H1 (cell line): ENCODE measurements at regions not wholly inside any gene's neighbourhood (a gene's known extent, or its start where the extent isn't known, plus 50 kb on each side); places are given as distances from the start of the nearest gene placed in this dataset.

Source experiments
- SP2 ChIP-seq: IDR thresholded peaks from 2 replicates; pipeline ENCODE4 v1.6.1; 2012; ENCODE audit warnings: mild to moderate bottlenecking, low read length, inconsistent platforms
- TF ChIP-seq, protein P1 (sequence below): fragments of 300-600 bp; sonication (generic); IDR thresholded peaks from 2 replicates; pipeline ENCODE4 v1.7.1; 2012; ENCODE audit warnings: low read length, moderate library complexity, mild to moderate bottlenecking, inconsistent platforms; ENCODE audit not compliant: insufficient replicate concordance

DNA sequence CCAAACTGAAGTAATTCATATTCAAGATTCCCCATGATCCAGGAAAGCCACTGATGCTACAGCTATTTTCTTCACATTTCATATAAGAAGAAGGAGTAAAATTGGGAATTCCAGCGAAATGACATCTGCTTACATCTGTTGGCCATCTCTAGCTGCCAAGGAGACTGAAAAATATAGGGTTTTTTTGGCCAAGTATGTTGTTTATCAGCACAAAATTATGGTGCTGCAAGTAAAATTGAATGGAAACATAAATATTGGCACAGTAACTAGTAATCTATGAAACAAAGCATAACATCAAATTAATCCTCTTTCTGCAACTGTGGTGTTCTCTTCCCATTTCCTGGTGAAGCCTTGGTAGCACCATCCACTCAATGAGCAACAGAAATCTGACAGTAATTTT lies 649.5 kb upstream of the ZNF804A start (continued):
- TF ChIP-seq, protein P1, sequence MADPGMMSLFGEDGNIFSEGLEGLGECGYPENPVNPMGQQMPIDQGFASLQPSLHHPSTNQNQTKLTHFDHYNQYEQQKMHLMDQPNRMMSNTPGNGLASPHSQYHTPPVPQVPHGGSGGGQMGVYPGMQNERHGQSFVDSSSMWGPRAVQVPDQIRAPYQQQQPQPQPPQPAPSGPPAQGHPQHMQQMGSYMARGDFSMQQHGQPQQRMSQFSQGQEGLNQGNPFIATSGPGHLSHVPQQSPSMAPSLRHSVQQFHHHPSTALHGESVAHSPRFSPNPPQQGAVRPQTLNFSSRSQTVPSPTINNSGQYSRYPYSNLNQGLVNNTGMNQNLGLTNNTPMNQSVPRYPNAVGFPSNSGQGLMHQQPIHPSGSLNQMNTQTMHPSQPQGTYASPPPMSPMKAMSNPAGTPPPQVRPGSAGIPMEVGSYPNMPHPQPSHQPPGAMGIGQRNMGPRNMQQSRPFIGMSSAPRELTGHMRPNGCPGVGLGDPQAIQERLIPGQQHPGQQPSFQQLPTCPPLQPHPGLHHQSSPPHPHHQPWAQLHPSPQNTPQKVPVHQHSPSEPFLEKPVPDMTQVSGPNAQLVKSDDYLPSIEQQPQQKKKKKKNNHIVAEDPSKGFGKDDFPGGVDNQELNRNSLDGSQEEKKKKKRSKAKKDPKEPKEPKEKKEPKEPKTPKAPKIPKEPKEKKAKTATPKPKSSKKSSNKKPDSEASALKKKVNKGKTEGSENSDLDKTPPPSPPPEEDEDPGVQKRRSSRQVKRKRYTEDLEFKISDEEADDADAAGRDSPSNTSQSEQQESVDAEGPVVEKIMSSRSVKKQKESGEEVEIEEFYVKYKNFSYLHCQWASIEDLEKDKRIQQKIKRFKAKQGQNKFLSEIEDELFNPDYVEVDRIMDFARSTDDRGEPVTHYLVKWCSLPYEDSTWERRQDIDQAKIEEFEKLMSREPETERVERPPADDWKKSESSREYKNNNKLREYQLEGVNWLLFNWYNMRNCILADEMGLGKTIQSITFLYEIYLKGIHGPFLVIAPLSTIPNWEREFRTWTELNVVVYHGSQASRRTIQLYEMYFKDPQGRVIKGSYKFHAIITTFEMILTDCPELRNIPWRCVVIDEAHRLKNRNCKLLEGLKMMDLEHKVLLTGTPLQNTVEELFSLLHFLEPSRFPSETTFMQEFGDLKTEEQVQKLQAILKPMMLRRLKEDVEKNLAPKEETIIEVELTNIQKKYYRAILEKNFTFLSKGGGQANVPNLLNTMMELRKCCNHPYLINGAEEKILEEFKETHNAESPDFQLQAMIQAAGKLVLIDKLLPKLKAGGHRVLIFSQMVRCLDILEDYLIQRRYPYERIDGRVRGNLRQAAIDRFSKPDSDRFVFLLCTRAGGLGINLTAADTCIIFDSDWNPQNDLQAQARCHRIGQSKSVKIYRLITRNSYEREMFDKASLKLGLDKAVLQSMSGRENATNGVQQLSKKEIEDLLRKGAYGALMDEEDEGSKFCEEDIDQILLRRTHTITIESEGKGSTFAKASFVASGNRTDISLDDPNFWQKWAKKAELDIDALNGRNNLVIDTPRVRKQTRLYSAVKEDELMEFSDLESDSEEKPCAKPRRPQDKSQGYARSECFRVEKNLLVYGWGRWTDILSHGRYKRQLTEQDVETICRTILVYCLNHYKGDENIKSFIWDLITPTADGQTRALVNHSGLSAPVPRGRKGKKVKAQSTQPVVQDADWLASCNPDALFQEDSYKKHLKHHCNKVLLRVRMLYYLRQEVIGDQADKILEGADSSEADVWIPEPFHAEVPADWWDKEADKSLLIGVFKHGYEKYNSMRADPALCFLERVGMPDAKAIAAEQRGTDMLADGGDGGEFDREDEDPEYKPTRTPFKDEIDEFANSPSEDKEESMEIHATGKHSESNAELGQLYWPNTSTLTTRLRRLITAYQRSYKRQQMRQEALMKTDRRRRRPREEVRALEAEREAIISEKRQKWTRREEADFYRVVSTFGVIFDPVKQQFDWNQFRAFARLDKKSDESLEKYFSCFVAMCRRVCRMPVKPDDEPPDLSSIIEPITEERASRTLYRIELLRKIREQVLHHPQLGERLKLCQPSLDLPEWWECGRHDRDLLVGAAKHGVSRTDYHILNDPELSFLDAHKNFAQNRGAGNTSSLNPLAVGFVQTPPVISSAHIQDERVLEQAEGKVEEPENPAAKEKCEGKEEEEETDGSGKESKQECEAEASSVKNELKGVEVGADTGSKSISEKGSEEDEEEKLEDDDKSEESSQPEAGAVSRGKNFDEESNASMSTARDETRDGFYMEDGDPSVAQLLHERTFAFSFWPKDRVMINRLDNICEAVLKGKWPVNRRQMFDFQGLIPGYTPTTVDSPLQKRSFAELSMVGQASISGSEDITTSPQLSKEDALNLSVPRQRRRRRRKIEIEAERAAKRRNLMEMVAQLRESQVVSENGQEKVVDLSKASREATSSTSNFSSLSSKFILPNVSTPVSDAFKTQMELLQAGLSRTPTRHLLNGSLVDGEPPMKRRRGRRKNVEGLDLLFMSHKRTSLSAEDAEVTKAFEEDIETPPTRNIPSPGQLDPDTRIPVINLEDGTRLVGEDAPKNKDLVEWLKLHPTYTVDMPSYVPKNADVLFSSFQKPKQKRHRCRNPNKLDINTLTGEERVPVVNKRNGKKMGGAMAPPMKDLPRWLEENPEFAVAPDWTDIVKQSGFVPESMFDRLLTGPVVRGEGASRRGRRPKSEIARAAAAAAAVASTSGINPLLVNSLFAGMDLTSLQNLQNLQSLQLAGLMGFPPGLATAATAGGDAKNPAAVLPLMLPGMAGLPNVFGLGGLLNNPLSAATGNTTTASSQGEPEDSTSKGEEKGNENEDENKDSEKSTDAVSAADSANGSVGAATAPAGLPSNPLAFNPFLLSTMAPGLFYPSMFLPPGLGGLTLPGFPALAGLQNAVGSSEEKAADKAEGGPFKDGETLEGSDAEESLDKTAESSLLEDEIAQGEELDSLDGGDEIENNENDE = no peak
- TF ChIP-seq SP2 = no peak
